Endothelial cell of umbilical vein (primary cell): ENCODE measurements at regions not wholly inside any gene's neighbourhood (a gene's known extent, or its start where the extent isn't known, plus 50 kb on each side); places are given as distances from the start of the nearest gene placed in this dataset.
A peak's percentile ranks its signal among the peaks of the same experiment; 100 is the strongest.

ENCODE experiments used
- EZH2 ChIP-seq: IDR thresholded peaks from 2 replicates; pipeline ENCODE4 v1.6.1; 2012; ENCODE audit warnings: borderline replicate concordance, low read depth, mild to moderate bottlenecking, moderate library complexity, low read length, inconsistent platforms; ENCODE audit not compliant: severe bottlenecking
- FOS ChIP-seq: IDR thresholded peaks from 2 replicates; pipeline ENCODE4 v1.6.1; 2011; ENCODE audit warnings: mild to moderate bottlenecking, low read length, moderate library complexity, borderline replicate concordance; ENCODE audit not compliant: insufficient read depth
- GATA2 ChIP-seq: IDR thresholded peaks from 2 replicates; pipeline ENCODE4 v1.7.0; 2011; ENCODE audit warnings: low read depth, mild to moderate bottlenecking, moderate library complexity, mixed read lengths, low read length; ENCODE audit not compliant: insufficient read length, insufficient read depth
- JUN ChIP-seq: IDR thresholded peaks from 2 replicates; pipeline ENCODE4 v1.6.1; 2011; ENCODE audit warnings: borderline replicate concordance, low read depth; ENCODE audit not compliant: insufficient read length, insufficient read depth
- MYC ChIP-seq: IDR thresholded peaks from one replicate; pipeline ENCODE4 v1.6.1; 2011; ENCODE audit warnings: mild to moderate bottlenecking, low read depth, low read length
- POLR2A ChIP-seq: IDR thresholded peaks from 2 replicates; pipeline ENCODE4 v1.6.1; 2012; ENCODE audit warnings: low read depth, mild to moderate bottlenecking, control low read depth, low read length
- POLR2AphosphoS5 ChIP-seq: IDR thresholded peaks from 2 replicates; pipeline ENCODE4 v1.6.1; 2012; ENCODE audit warnings: low read depth, mild to moderate bottlenecking, control low read depth, low read length, moderate library complexity; ENCODE audit not compliant: insufficient read depth
- TF ChIP-seq, protein P1 (sequence below), 2 donors: IDR thresholded peaks; 1 replicate in 1 of 2; 2 replicates in 1 of 2; pipeline ENCODE4 v1.5.1; 2011; ENCODE audit warnings: low read length in 2 of 2, mild to moderate bottlenecking in 2 of 2, moderate library complexity in 2 of 2, control low read depth in 1 of 2, inconsistent platforms in 1 of 2, low read depth in 1 of 2; ENCODE audit not compliant: insufficient read depth in 1 of 2; ENCODE audit errors: extremely low read depth in 1 of 2
- TF ChIP-seq, protein P2 (sequence below): IDR thresholded peaks from 2 replicates; pipeline ENCODE4 v1.6.1; 2011; ENCODE audit not compliant: insufficient read depth, insufficient read length

DNA sequence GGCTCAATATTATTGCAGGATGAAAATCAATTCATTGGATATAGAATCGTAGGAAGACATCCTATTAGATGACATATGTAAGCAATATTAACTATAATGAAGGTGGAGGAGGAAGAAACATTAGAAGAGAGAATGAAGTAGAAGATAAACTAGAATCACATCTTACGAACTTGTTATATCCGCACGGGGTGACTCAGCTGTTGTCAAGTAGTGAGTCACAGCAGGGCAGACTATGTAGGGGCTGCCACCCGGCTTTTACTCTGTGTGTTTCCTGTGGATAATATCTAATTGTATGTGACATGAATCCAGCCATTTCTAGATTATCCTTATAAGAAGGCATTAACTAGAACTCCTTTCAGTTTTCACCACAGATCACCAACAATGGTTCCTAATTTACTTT, 520.2 kb downstream of the DOK5 start:
- TF ChIP-seq, protein P1, sequence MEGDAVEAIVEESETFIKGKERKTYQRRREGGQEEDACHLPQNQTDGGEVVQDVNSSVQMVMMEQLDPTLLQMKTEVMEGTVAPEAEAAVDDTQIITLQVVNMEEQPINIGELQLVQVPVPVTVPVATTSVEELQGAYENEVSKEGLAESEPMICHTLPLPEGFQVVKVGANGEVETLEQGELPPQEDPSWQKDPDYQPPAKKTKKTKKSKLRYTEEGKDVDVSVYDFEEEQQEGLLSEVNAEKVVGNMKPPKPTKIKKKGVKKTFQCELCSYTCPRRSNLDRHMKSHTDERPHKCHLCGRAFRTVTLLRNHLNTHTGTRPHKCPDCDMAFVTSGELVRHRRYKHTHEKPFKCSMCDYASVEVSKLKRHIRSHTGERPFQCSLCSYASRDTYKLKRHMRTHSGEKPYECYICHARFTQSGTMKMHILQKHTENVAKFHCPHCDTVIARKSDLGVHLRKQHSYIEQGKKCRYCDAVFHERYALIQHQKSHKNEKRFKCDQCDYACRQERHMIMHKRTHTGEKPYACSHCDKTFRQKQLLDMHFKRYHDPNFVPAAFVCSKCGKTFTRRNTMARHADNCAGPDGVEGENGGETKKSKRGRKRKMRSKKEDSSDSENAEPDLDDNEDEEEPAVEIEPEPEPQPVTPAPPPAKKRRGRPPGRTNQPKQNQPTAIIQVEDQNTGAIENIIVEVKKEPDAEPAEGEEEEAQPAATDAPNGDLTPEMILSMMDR (IDR thresholded peaks at IDR 0.05; ENCODE audit: extremely low read depth in 1 of 2, insufficient read depth in 1 of 2, low read depth in 1 of 2, low read length in 2 of 2), result no peak
- TF ChIP-seq POLR2A (no peak), JUN (no peak), FOS (peak; percentile 53), EZH2 (no peak), POLR2AphosphoS5 (no peak), MYC (no peak), GATA2 (no peak)
- TF ChIP-seq, protein P2, sequence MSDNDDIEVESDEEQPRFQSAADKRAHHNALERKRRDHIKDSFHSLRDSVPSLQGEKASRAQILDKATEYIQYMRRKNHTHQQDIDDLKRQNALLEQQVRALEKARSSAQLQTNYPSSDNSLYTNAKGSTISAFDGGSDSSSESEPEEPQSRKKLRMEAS, result no peak
